WTC11 (cell line): ENCODE measurements at regions not wholly inside any gene's neighbourhood (a gene's known extent, or its start where the extent isn't known, plus 50 kb on each side); places are given as distances from the start of the nearest gene placed in this dataset.

Experiments used
- ATAC-seq: fragments of 200-7000 bp; cut with Tn5 transposase; 2 replicates; pipeline ENCODE4 v1.10.0; 2021; ENCODE audit warnings: mild to moderate bottlenecking, moderate library complexity
- CTCF ChIA-PET: fragments of 300-600 bp; sonication (Branson Sonifier 250); formaldehyde crosslinking; loops from one replicate; lab custom pipeline; 2021; ENCODE audit warnings: antibody characterized with exemption; lab: Charles Lee
- POLR2A ChIA-PET: fragments of 350-600 bp; sonication (Branson Sonifier 250); formaldehyde crosslinking; loops from one replicate; lab custom pipeline; 2021; ENCODE audit warnings: antibody characterized with exemption; lab: Charles Lee
- DNase-seq: peaks from one replicate; pipeline ENCODE4 v3.0.0; 2021; ENCODE audit warnings: low spot score
- H3K27ac Mint-ChIP-seq: 2 replicates; pipeline ENCODE4 v1.8.0; 2021; ENCODE audit warnings: mixed read lengths
- H3K27me3 Mint-ChIP-seq: 2 replicates; pipeline ENCODE4 v1.8.0; 2021; ENCODE audit warnings: low read depth, mild to moderate bottlenecking, moderate library complexity, mixed read lengths
- H3K36me3 Mint-ChIP-seq: 2 replicates; pipeline ENCODE4 v1.8.0; 2021; ENCODE audit warnings: mixed read lengths
- H3K4me1 Mint-ChIP-seq: 2 replicates; pipeline ENCODE4 v1.8.0; 2022; ENCODE audit warnings: mixed read lengths
- H3K4me3 Mint-ChIP-seq: 2 replicates; pipeline ENCODE4 v1.8.0; 2021; ENCODE audit warnings: mild to moderate bottlenecking, moderate library complexity, mixed read lengths
- H3K9me3 Mint-ChIP-seq: 2 replicates; pipeline ENCODE4 v1.8.0; 2021; ENCODE audit warnings: mixed read lengths
- ATF1 ChIP-seq: sonication (generic); formaldehyde crosslinking; IDR thresholded peaks from 2 replicates; pipeline ENCODE4 v1.8.1; 2023; ENCODE audit warnings: mild to moderate bottlenecking, moderate library complexity, missing genetic modification reagents
- CREB1 ChIP-seq: sonication (generic); formaldehyde crosslinking; IDR thresholded peaks from 2 replicates; pipeline ENCODE4 v1.8.0; 2023; ENCODE audit warnings: mild to moderate bottlenecking, missing genetic modification reagents
- CTCF ChIP-seq: fragments of 200-600 bp; IDR thresholded peaks from 2 replicates; pipeline ENCODE4 v1.8.0; 2022; ENCODE audit warnings: antibody characterized with exemption
- E2F1 ChIP-seq: sonication (generic); formaldehyde crosslinking; IDR thresholded peaks from 2 replicates; pipeline ENCODE4 v1.8.0; 2022; ENCODE audit warnings: mild to moderate bottlenecking, missing genetic modification reagents
- JAZF1 ChIP-seq: fragments of 250-450 bp; sonication (Bioruptor Pico); IDR thresholded peaks from 2 replicates; pipeline ENCODE4 v1.9.0; 2021; ENCODE audit warnings: moderate library complexity, mild to moderate bottlenecking, inconsistent platforms
- NFE2L1 ChIP-seq: sonication (generic); formaldehyde crosslinking; IDR thresholded peaks from 2 replicates; pipeline ENCODE4 v1.8.1; 2023; ENCODE audit warnings: missing genetic modification reagents
- NR2C2 ChIP-seq: sonication (generic); formaldehyde crosslinking; IDR thresholded peaks from 2 replicates; pipeline ENCODE4 v1.8.0; 2022; ENCODE audit warnings: mild to moderate bottlenecking, missing genetic modification reagents
- SMAD3 ChIP-seq: sonication (generic); formaldehyde crosslinking; IDR thresholded peaks from 2 replicates; pipeline ENCODE4 v1.8.0; 2022; ENCODE audit warnings: missing genetic modification reagents, mild to moderate bottlenecking, borderline replicate concordance
- TEAD4 ChIP-seq: sonication (generic); formaldehyde crosslinking; IDR thresholded peaks from 2 replicates; pipeline ENCODE4 v1.8.0; 2022; ENCODE audit warnings: mild to moderate bottlenecking, missing genetic modification reagents
- TP53 ChIP-seq: sonication (generic); formaldehyde crosslinking; IDR thresholded peaks from 2 replicates; pipeline ENCODE4 v1.8.1; 2023; ENCODE audit warnings: mild to moderate bottlenecking, missing genetic modification reagents
- ZNF219 ChIP-seq: sonication (generic); formaldehyde crosslinking; IDR thresholded peaks from 2 replicates; pipeline ENCODE4 v1.8.0; 2023; ENCODE audit warnings: missing genetic modification reagents, mild to moderate bottlenecking, borderline replicate concordance
- ZNF396 ChIP-seq: fragments of 250-450 bp; sonication (Bioruptor Pico); IDR thresholded peaks from 2 replicates; pipeline ENCODE4 v1.8.0; 2021; ENCODE audit warnings: mild to moderate bottlenecking, moderate library complexity, borderline replicate concordance
- ZNF416 ChIP-seq: fragments of 250-450 bp; sonication (Bioruptor Pico); IDR thresholded peaks from 2 replicates; pipeline ENCODE4 v1.9.0; 2021; ENCODE audit warnings: mild to moderate bottlenecking, inconsistent platforms
- ZNF671 ChIP-seq: fragments of 250-450 bp; sonication (Bioruptor Pico); IDR thresholded peaks from 2 replicates; pipeline ENCODE4 v1.8.0; 2021; ENCODE audit warnings: mild to moderate bottlenecking
- TF ChIP-seq, protein P1 (sequence below): fragments of 250-450 bp; sonication (Bioruptor Pico); IDR thresholded peaks from 2 replicates; pipeline ENCODE4 v1.8.0; 2021; ENCODE audit warnings: mild to moderate bottlenecking
- TF ChIP-seq, protein P2 (sequence below): sonication (generic); formaldehyde crosslinking; IDR thresholded peaks from 2 replicates; pipeline ENCODE4 v1.8.1; 2022; ENCODE audit warnings: mild to moderate bottlenecking, moderate library complexity, missing genetic modification reagents
- TF ChIP-seq, protein P3 (sequence below): sonication (generic); formaldehyde crosslinking; conservative IDR thresholded peaks from 2 replicates; pipeline ENCODE4 v1.8.1; 2022; ENCODE audit warnings: mild to moderate bottlenecking, missing genetic modification reagents
- TF ChIP-seq, protein P4 (sequence below): sonication (generic); formaldehyde crosslinking; IDR thresholded peaks from 2 replicates; pipeline ENCODE4 v1.8.1; 2023; ENCODE audit warnings: mild to moderate bottlenecking, missing genetic modification reagents, borderline replicate concordance
- TF ChIP-seq, protein P5 (sequence below): sonication (generic); formaldehyde crosslinking; IDR thresholded peaks from 2 replicates; pipeline ENCODE4 v1.8.1; 2023; ENCODE audit warnings: mild to moderate bottlenecking, moderate library complexity, missing genetic modification reagents

DNA sequence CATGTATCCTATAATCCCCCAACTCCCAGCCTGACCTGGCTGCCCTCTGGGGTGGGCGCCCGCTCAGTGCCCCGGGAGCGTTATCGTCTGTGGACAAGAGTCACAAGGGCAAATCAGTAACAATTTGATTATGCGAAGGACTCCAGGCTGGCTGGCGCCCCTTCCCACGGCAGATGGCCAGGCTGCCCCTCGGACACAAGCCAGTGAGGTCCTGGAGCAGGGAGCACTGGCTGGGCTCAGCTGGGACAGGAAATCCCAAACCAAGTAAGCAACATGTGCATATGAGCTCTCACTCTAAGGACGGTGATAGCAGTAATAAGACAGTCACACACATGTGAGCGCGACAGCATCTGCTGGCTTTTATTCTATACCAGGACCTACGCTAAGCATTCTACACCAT lies 59.3 kb upstream of the FAM222A start:
- TF ChIP-seq SMAD3 (CRISPR knock-in tag): no peak
- no peak for TF ChIP-seq ZNF671
- TF ChIP-seq, protein P1, sequence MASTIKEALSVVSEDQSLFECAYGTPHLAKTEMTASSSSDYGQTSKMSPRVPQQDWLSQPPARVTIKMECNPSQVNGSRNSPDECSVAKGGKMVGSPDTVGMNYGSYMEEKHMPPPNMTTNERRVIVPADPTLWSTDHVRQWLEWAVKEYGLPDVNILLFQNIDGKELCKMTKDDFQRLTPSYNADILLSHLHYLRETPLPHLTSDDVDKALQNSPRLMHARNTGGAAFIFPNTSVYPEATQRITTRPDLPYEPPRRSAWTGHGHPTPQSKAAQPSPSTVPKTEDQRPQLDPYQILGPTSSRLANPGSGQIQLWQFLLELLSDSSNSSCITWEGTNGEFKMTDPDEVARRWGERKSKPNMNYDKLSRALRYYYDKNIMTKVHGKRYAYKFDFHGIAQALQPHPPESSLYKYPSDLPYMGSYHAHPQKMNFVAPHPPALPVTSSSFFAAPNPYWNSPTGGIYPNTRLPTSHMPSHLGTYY (CRISPR knock-in tag): no peak
- no peak for TF ChIP-seq CREB1 (CRISPR knock-in tag)
- ATAC-seq (no peak), DNase-seq (no peak)
- H3K27me3 Mint-ChIP-seq: peaks cover 2% of the 10 kb centered on the region
- no peaks in the 10 kb centered on the region for H3K9me3 Mint-ChIP-seq
- peaks cover 15% of the 10 kb centered on the region for H3K4me1 Mint-ChIP-seq
- H3K4me3 Mint-ChIP-seq: no peak overlapping the region
- CTCF ChIA-PET: interaction anchor here (0.7 to 1.9 kb wide), 4 partner anchors 25 to 121 kb away, joined by 3 to 5 read pairs (median 4); no protein-coding TSS in a partner anchor
- H3K27ac Mint-ChIP-seq: no peak overlapping the region
- POLR2A ChIA-PET: no interaction called here
- H3K36me3 Mint-ChIP-seq: no peaks in the 10 kb centered on the region

DNA sequence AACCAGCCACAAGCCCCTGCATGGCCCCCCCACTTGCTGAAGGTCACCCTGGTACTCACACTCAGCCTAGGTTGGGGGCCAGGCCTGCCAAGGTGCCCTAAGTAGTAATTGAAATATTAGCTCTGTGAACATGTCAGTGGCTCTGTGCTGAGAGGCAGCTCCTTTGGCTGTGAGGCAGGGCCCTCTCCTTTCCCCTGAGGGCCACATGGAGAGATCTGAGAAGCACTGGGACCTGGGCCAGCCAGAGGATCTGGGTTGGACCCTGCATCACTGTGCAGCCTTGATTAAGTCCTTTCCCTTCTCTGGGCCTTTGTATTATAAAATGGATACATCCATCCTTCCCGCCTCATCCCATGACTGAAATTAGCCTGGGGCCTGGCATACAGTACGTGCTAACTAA lies 58.0 kb upstream of the FAM222A start:
- DNase-seq (no peak), ATAC-seq (no peak)
- CTCF ChIA-PET: interaction anchor here (0.6 to 1.9 kb wide), 3 partner anchors 62 to 119 kb away, joined by 3 to 5 read pairs (median 4); no protein-coding TSS in a partner anchor
- Mint-ChIP-seq H3K4me3 (no peak overlapping the region), H3K27ac (no peak overlapping the region), H3K36me3 (no peaks in the 10 kb centered on the region), H3K9me3 (no peaks in the 10 kb centered on the region), H3K27me3 (peaks cover 3% of the 10 kb centered on the region), H3K4me1 (peaks cover 15% of the 10 kb centered on the region)
- POLR2A ChIA-PET: interaction anchor here (0.6 kb wide), 1 partner anchor 143 kb away, joined by 3 read pairs; no protein-coding TSS in a partner anchor
- TF ChIP-seq, protein P2, sequence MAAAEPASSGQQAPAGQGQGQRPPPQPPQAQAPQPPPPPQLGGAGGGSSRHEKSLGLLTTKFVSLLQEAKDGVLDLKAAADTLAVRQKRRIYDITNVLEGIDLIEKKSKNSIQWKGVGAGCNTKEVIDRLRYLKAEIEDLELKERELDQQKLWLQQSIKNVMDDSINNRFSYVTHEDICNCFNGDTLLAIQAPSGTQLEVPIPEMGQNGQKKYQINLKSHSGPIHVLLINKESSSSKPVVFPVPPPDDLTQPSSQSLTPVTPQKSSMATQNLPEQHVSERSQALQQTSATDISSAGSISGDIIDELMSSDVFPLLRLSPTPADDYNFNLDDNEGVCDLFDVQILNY (CRISPR knock-in tag): no peak
- TF ChIP-seq ATF1 (CRISPR knock-in tag): no peak
- TF ChIP-seq, protein P3, sequence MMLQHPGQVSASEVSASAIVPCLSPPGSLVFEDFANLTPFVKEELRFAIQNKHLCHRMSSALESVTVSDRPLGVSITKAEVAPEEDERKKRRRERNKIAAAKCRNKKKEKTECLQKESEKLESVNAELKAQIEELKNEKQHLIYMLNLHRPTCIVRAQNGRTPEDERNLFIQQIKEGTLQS (CRISPR knock-in tag): no peak

GRCh38 chr12:109656743-109657142 lies 56.9 kb upstream of the FAM222A start:
- ChIA-PET POLR2A (no interaction called here), CTCF (no interaction called here)
- no peaks in the 10 kb centered on the region for H3K9me3 Mint-ChIP-seq
- ATAC-seq (no peak), DNase-seq (no peak)
- no peak overlapping the region for H3K4me3 Mint-ChIP-seq
- peaks cover 3% of the 10 kb centered on the region for H3K27me3 Mint-ChIP-seq
- H3K36me3 Mint-ChIP-seq: no peaks in the 10 kb centered on the region
- H3K27ac Mint-ChIP-seq: no peak overlapping the region
- H3K4me1 Mint-ChIP-seq: peaks cover 15% of the 10 kb centered on the region
- no peak for TF ChIP-seq E2F1 (CRISPR knock-in tag)
- TF ChIP-seq, protein P1 (CRISPR knock-in tag): no peak
- no peak for TF ChIP-seq ZNF219
- TF ChIP-seq NR2C2 (CRISPR knock-in tag): no peak
- TF ChIP-seq TP53 (CRISPR knock-in tag): no peak
- TF ChIP-seq, protein P4, sequence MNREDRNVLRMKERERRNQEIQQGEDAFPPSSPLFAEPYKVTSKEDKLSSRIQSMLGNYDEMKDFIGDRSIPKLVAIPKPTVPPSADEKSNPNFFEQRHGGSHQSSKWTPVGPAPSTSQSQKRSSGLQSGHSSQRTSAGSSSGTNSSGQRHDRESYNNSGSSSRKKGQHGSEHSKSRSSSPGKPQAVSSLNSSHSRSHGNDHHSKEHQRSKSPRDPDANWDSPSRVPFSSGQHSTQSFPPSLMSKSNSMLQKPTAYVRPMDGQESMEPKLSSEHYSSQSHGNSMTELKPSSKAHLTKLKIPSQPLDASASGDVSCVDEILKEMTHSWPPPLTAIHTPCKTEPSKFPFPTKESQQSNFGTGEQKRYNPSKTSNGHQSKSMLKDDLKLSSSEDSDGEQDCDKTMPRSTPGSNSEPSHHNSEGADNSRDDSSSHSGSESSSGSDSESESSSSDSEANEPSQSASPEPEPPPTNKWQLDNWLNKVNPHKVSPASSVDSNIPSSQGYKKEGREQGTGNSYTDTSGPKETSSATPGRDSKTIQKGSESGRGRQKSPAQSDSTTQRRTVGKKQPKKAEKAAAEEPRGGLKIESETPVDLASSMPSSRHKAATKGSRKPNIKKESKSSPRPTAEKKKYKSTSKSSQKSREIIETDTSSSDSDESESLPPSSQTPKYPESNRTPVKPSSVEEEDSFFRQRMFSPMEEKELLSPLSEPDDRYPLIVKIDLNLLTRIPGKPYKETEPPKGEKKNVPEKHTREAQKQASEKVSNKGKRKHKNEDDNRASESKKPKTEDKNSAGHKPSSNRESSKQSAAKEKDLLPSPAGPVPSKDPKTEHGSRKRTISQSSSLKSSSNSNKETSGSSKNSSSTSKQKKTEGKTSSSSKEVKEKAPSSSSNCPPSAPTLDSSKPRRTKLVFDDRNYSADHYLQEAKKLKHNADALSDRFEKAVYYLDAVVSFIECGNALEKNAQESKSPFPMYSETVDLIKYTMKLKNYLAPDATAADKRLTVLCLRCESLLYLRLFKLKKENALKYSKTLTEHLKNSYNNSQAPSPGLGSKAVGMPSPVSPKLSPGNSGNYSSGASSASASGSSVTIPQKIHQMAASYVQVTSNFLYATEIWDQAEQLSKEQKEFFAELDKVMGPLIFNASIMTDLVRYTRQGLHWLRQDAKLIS (CRISPR knock-in tag): no peak
- TF ChIP-seq JAZF1 (CRISPR knock-in tag): no peak
- TF ChIP-seq ZNF396 (CRISPR knock-in tag): no peak
- no peak for TF ChIP-seq CTCF
- no peak for TF ChIP-seq ATF1 (CRISPR knock-in tag)
- no peak for TF ChIP-seq TEAD4 (CRISPR knock-in tag)
- TF ChIP-seq, protein P5, sequence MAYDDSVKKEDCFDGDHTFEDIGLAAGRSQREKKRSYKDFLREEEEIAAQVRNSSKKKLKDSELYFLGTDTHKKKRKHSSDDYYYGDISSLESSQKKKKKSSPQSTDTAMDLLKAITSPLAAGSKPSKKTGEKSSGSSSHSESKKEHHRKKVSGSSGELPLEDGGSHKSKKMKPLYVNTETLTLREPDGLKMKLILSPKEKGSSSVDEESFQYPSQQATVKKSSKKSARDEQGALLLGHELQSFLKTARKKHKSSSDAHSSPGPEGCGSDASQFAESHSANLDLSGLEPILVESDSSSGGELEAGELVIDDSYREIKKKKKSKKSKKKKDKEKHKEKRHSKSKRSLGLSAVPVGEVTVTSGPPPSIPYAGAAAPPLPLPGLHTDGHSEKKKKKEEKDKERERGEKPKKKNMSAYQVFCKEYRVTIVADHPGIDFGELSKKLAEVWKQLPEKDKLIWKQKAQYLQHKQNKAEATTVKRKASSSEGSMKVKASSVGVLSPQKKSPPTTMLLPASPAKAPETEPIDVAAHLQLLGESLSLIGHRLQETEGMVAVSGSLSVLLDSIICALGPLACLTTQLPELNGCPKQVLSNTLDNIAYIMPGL (CRISPR knock-in tag): no peak
- no peak for TF ChIP-seq ZNF416 (CRISPR knock-in tag)
- TF ChIP-seq NFE2L1: no peak
